HS-5 (cell line): ENCODE measurements at regions not wholly inside any gene's neighbourhood (a gene's known extent, or its start where the extent isn't known, plus 50 kb on each side); places are given as distances from the start of the nearest gene placed in this dataset.
A peak's percentile ranks its signal among the peaks of the same experiment; 100 is the strongest.
"Not testable (repeated sequence)": the region's sequence is repeated elsewhere in the genome, so short reads cannot be mapped to it uniquely, and the experiment has no call there.

Experiments used
- DNase-seq: peaks from one replicate; pipeline ENCODE4 v3.0.0-alpha.2; 2012; ENCODE audit warnings: low read depth

DNA sequence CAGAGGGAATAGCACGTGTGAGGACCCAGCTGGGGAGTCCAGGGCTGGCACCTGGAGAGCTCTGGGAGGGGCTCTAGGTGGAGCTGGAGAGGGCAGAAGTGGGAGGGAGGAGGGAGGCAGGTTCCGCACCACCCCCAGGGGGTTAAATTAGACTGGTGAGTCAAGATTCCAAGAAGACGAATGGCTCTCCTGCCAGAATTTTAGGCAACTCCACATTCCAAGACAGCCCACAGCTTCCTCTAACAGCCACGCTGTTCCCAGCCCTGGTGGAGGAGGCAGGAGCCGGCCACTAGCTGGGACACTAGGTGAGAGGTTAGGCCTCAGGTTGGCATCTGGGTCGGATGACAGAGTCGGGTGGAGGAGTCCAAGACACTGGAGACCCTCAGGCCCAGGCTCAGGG is 60.2 kb downstream of the TFAP2C start:
- DNase-seq, result peak; percentile 46

DNA sequence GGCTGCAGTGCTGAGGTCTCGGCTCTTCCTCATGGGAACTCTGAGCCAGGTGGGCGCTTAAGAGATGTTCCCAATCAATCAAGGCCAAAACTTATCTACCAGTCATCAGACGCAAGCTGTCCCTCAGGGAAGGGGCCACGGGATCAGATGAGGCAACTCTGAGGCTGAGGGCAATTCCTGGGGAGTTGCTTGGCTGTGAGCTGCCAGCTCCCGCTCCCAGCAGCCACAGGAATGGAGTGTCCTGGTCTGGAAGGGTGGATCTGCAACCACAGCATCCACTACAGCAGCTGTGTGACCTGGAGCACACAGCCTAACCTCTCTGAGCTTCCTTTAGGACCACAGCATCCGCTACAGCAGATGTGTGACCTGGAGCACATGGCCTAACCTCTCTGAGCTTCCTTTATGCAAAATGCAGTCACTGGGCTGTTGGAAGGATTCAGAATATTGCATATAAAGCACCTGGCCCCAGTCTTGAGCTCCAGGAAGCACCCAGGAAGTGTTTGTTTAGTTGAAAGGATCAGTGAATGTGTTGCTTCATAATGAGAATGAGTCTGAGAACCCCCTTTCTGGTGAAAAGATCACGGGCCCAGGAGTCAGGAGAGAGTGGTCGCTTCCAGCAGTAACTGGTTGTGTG is 60.9 kb downstream of the TFAP2C start:
- DNase-seq, result peak; percentile 3

DNA sequence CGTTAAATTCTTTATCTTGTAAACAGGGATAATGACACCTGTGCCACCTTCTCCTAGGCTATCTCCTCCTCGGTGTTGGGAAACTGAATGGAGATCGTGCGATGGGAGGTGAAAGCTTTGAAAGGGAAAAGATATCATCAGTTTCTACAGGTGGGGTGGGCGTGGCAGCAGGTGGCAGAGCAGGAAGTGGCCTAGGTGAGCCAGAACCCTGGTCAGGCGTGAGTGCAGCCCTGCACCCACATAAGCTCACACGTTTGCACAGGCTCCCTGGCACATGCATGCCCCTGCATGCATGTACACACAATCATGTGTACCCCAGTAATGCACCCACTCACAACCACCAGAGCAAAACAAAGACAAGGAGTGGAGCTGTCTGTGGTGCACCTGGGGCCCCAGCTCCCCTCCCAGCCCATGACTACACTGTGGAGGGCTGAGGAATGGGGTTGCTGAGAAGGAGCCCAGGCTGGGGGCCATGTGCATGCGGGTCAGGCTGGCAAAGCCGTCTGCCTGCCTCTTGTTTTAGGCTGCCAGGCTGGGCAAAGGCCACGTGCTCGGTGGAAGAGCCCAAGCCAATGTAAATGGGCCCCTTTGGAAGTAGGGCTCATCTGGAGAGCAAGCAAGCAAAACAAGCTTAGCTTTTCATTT is 61.5 kb downstream of the TFAP2C start:
- DNase-seq, result no peak

DNA sequence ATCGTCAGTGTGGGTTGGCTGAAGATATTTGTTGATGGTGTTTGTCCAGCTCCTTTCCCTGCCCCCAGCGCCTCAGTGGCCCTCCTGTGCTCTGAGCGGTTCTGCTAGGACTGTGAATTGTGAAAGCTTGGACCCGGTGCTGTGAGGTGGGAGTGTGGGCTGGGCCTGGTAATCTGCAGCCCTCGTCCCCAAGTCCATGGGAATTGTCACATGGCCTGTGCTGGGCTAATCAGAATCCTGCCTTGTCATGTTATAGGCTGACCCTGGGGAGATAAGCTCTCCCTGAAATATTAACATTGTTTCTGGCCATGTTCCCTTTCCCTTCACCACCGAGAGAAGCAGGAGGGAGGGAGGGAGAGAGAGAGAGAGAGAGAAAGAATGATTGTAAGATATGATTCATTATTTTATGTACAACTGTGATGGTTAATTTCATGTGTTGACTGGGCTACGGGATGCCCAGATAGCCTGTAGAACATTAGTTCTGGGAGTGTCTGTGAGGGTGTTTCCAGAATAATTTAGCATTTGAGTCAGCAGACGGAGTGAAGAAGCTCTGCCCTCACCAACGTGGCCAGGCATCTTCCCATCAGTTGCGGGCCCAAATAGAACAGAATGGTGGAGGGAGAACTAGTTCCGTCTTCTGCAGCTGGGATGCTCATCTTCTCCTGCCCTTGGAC is 62.4 kb downstream of the TFAP2C start:
- DNase-seq, result no peak

DNA sequence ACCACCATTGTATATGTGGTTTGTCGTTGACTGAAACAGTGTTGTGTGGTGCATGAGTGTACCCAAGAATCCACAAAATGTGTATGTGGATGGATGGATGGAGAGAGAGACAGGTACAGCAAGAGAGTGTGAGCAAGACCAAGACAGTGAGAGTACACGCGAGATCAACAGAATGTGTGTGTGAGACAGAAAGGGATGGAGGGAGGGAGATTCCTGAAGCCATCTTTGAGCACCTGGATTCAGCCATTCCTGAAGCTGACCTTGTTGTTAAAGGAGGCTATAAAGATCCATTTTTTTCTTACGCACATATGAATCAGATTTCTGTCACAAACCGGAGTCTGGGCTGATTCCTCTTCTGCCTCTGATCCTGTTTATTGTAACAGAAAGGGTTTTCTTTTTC is 64.1 kb downstream of the TFAP2C start:
- no peak for DNase-seq

DNA sequence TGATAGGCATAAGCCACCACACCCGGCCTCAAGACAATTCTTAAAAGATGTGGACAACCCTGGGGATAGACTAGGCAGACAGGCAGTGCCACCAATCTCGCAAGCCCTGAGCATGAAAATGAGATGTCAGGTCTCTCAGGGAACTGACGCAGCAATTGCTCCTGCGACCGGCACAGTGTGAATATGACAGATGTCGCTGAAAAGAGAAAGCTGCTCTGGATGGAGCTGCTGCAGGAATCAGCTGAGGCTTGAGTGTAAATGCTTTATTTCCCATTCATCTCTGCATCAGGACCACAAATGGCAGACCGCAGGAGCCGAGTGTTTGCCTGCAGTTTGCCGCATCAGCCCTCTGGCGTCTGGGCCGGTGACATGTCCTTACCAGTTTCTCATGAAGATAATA is 68.4 kb downstream of the TFAP2C start:
- no peak for DNase-seq

DNA sequence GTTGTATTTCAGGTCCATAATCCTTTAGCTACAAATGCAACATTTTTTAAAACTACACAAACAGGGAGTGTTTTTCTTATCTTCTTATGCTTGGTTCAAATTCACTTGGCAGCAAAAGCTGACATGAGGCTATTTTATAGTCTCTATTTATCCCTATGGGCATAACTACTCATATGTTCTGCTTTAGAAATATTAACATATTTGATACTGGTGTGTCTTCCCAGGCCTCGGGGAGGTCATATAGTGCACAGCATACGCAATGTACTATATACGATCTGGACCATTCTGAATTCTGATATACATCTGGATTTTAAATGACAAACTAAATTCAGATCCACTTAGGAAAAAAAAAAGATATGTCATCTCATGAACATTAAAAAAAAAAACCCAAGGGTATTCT is 69.2 kb downstream of the TFAP2C start:
- no peak for DNase-seq

DNA sequence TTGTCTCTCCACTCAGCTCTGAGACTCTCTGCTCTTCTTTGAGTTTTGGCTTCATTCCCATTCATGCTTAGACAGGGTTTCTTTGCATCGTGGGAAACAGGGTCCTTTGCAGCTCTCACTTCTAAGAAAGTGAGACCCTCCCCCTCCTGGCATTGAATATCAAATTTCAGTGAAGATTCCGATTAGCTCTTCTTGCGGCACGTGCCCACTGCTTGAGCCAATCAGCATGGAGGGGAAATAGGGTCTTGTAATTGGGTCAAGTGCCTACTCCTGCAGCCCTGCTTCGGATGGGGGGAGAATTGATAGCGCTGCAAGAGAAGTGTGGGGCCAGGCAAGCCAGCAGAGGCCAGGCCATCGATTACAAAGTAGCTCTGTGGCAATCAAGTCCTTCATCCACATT is 69.6 kb downstream of the TFAP2C start:
- DNase-seq, result no peak

DNA sequence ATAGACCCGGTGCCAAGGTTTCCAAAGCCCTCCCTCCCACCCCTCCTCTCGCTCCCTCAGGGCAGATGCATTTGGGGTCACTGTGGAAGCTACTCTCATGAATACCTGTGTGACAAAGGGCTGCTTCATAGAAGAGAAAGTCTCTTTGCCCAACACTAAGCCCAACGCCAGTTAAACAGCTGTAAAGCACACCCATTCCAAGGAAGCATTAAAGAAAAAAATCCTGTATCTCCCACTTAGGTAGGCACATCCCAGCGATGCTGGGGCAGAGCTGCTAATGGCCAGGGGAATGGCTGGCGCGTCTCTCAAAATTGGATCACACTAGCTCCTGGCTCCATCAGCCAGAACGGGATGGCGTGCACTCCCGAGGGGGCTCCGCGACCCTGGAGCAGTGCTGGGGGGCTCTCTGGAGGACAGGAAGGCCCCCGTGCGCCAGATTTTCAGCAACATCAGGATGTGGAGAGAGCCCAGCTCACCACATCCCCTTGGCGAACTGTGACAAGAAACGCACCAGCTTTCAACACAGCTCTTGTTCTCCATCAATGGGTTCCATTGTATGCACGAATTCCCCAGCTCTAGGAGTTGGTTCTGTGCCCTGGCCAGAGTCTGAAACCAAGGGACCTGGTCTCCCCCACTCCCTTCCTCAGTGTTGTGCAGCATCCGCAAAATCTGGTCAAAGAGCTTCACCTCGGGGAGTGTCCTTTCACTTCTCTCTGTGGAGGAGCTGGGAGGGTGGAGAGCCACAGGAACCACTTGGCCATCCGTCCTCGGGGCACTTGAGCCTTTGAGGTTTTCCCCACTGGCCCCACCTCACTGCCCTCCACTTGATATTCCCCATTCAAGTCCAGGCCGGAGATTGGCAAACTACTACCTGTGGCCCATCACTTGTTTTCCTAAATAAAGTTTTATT is 74.1 kb downstream of the TFAP2C start:
- no peak for DNase-seq

DNA sequence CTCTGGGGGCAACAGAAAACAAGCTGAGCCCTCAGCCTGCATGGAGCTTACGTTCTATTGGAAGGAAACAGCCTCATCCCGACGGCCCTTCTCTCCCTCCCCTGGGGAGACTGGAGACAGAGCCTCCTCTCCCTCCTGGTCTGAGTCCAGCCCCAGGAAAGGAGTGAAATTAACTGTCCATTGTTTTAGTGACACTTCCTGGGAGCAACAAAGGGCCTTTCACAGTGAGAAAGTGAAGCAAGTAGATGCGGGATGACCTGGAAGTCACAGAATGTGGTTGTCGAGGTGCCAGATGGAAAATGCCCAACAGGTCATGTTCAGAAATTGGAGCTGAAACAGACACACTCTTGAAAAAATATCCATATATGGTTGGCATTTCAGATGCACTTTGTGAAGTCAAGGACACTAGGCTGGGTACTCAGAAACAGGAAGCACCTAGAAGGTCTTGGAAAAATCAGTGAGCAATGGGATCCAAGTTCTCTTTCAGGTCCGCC is 77.8 kb downstream of the TFAP2C start:
- no peak for DNase-seq

DNA sequence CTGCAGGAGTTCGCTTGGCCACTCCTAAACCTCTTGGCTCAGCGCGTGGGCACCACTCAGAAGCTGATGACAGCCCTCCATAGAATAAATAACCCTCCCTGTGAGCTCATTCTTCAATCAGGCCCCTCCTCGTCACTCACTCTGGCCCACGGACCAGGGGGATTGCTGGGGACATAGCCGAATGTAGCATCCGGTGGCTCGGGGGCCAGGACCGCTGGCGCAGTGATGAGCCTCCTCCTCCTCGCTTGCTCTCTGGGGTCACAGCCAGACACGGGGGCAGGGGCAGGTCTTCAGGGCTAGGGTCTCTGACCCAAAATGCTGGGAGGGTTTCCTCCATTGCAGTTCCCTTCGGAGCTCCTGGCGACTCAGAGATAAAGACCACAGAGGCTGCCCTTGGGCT is 79.9 kb downstream of the TFAP2C start:
- no peak for DNase-seq

DNA sequence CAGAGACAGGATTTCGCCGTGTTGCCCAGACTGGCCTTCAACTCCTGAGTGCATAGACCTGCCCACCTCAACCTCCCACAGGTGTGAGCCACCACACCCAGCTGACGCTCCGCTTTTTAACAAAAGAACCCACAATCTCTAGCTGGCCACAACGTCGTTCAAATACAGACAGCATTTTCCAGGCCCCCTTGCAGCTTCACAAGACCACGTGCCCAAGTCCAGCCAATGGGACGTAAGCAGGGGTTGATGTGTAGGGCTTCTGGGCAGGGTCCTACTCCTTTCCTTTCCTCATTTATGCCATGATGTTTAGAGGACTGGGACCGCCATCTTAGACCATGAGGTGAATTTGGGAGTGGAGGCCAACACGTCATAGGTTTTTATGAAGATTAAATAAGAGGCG is 81.0 kb downstream of the TFAP2C start:
- no peak for DNase-seq

DNA sequence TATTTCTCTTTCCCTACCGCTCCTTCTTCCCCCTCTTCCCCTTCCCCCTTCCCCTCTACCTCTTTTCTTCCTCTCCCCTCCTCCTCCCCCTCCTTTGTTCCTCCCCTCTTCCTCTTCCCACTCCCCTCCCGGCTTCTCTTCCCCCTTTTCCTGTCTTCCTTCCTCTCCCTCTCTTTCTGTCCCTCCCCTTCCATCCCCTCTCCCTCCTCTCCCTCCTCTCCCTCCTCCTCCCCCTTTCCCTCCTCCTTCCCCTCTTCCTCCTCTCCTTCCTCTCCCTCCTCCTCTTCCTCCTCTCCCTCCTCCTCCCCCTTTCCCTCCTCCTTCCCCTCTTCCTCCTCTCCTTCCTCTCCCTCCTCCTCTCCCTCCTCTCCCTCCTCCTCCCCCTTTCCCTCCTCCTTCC is 81.5 kb downstream of the TFAP2C start:
- DNase-seq, result not testable (repeated sequence)

DNA sequence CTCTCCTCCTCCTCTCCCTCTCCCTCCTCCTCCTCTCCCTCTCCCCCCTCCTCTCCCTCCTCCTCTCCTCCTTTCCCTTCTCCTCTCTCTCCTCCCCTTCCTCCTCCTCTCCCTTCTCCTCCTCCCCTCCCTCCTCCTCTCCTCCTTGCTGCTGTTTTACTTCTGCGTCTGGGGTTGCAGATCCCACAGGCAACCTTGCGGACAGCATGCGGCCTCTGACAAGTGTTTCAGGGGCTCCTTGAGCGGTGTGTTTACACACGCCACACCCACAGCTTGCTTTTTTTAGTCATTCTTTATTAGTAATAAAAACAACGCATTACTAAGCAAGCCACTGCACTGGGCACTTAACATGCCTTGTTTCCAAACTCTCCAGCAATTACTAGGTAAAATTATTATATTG is 81.9 kb downstream of the TFAP2C start:
- DNase-seq, result peak; percentile 4

DNA sequence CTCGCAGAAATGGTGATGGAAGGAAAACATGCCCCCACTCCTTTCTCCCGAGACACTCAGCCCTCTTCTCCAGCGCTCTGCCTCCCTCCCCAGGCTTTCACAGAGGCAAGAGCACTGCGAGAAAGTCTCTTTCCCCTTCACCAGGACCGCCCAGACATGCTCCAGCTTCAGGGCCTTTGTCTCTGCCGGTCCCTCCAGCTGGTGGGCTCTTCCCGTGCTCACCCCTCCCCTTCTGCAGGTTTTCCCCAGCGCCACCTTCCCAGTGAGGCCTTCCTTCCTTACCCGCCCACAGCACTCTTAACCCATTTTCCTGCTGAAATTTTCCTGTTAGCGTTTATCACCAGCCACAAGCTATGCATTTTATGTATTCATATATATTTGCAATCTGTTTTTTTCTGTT is 86.2 kb downstream of the TFAP2C start:
- no peak for DNase-seq

DNA sequence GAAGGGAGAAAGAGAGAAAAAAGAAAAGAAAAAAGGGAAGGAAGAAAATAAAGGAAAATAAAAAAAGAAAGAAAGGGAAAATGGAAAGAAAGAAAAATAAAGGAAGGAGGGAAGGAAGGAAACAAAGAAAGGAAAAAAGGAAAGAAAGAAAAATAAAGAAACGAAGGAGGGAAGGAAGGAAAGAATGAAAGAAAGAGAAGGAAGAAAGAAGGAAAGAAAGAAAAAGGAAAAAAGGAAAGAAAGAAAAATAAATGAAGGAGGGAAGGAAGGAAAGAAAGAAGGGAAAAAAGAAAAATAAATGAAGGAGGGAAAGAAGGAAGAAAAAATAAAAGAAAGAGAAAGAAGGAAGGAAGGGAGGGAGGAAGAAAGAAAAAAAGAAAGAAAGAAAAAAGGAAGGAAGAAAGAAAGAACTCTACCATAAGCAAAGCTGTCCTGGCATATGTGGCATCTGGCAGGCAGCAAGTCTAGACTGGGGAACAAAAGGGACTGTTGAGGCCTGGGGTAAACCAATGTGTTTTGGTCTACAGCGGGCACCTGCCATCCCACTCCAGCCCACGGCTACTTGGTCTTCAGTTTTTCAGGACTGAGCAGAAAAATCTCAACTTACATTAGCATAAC is 86.9 kb downstream of the TFAP2C start:
- no peak for DNase-seq

DNA sequence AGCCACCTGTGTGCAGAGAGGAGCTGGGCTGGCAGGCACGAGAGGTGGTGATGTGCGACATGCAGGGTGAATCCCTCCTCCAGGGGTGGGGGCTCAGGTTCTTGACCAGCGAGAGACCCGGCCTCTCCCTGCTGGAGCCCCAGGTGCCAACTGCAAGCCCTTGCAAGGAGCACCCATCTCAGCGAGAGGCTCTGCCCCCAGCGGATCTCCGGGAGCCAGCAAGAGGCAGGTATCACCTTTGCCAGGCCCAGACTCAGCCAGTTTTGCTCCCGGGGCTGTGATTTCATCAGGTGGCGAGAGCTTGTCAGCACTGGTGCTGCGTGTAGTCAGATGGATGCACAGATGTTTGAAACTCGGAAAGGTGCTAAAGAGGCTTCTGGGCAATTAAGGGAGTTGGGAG is 87.7 kb downstream of the TFAP2C start:
- DNase-seq, result no peak

DNA sequence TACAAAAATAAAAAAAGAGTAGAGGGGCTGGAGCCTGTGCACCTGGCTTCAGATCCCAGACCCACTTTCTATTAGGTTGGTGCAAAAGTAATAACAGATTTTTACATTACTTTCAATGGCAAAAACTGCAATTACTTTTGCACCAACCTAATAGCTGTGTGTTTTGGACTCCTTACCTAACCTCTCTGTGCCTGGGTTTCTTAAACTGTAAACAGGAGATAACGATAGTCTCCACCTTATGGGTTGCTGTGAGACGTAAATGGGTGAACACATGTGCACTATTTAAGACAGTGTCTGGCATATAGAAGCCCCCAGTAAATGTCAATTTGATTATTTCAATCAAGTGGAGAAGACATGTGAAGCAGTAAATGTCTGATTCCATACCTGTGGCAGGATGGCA is 89.7 kb downstream of the TFAP2C start:
- no peak for DNase-seq

DNA sequence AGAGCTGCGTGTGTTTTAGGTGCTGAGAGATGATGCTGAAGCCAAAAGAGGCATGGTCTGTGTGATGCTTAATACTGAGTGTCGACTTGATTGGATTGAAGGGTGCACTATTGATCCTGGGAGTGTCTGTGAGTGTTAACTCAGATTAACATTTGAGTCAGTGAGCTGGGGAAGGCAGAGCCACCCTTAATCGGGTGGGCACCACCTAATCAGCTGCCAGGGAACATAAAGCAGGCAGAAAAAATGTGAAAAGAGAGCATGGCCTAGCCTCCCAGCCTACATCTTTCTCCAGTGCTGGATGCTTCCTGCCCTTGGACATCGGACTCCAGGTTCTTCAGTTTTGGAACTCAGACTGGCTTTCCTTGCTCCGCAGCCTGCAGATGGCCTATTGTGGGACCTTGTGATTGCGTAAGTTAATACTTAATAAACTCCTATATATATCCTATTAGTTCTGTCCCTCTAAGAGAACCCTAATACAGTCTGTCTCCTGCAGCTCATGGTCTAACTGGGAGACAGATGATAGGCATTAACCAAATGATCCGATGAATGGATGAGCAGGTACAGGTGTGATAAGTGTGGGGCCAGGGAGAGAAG is 91.6 kb downstream of the TFAP2C start:
- DNase-seq, result no peak

DNA sequence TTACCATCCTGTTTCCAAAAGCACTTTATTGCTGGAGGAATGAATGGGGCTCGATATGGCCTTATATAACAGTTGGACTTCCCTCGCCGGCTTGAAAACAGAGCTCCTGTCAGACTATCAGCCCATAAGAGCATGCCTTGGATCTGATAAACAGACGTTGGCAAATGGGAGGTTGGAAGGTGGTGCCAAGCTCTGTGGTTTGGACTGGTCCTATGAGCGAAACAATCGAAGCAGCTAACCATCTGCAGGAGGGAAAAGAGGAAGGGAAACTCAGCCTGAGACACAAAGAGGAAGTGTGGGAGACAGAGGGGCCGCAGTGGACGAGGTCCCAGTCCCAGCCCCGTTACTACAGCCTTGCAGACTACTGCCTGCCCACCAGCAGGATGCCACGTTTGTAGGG is 92.9 kb downstream of the TFAP2C start:
- DNase-seq, result no peak

DNA sequence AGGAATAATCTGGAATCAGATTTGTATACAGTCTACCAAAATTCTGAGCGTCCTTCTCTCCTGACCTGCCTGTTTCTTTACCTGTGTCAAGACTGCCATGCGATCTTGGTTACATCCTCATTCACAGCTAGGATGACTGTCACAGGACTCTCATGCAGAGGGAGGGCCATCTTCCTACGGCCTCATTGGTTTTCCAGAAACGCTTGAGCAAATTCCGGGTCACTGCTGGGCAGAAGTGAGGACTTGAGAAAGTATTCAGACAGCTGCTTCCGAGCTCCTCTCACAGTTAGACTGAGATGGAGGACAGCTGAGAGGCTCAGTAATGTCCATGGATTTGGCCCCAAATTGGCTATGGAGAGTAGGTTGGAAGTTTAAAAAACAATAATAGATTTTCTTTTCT is 94.2 kb downstream of the TFAP2C start:
- DNase-seq, result no peak
